ENCODE measurements at regions not wholly inside any gene's neighbourhood (a gene's known extent, or its start where the extent isn't known, plus 50 kb on each side); places are given as distances from the start of the nearest gene placed in this dataset.

DNA sequence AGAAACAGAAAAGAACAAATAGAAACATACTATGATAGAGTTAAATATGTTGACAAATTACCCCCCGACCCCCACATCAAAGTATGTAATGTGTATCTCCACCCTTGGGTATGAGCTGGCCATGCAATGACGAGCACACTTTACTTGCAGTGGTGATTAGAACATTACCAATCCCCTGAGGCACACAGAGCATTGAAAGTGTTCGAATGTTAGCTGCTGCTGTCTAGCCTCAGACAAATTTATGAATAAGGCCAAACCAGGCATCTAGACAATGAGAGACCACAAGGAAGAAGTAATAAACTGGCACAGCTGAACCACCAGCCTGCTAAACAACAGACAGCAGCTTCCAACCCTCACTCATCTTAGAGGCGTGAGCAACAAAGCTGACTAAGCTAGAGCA is 380.5 kb downstream of the DSEL start:
- H3K9me3 Mint-ChIP-seq: no peaks in the 10 kb centered on the region
- DNase-seq (ENCODE audit: low spot score): no peak
- CTCF ChIA-PET: interaction anchor here (0.6 kb wide), 1 partner anchor 589 kb away, joined by 3 read pairs; no protein-coding TSS in a partner anchor
- no peak overlapping the region for H3K27ac Mint-ChIP-seq
- no peak for ATAC-seq
- H3K4me1 Mint-ChIP-seq: no peaks in the 10 kb centered on the region
- TF ChIP-seq ETV6 (CRISPR knock-in tag; IDR thresholded peaks at IDR 0.05): no peak
- TF ChIP-seq, protein P1, sequence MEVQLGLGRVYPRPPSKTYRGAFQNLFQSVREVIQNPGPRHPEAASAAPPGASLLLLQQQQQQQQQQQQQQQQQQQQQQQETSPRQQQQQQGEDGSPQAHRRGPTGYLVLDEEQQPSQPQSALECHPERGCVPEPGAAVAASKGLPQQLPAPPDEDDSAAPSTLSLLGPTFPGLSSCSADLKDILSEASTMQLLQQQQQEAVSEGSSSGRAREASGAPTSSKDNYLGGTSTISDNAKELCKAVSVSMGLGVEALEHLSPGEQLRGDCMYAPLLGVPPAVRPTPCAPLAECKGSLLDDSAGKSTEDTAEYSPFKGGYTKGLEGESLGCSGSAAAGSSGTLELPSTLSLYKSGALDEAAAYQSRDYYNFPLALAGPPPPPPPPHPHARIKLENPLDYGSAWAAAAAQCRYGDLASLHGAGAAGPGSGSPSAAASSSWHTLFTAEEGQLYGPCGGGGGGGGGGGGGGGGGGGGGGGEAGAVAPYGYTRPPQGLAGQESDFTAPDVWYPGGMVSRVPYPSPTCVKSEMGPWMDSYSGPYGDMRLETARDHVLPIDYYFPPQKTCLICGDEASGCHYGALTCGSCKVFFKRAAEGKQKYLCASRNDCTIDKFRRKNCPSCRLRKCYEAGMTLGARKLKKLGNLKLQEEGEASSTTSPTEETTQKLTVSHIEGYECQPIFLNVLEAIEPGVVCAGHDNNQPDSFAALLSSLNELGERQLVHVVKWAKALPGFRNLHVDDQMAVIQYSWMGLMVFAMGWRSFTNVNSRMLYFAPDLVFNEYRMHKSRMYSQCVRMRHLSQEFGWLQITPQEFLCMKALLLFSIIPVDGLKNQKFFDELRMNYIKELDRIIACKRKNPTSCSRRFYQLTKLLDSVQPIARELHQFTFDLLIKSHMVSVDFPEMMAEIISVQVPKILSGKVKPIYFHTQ (CRISPR knock-in tag; IDR thresholded peaks at IDR 0.05): no peak
- TF ChIP-seq CREM (CRISPR knock-in tag; IDR thresholded peaks at IDR 0.05): no peak
- no peak for TF ChIP-seq TEAD1 (CRISPR knock-in tag; IDR thresholded peaks at IDR 0.05)
- TF ChIP-seq ESRRA (CRISPR knock-in tag; IDR thresholded peaks at IDR 0.05; ENCODE audit: borderline replicate concordance): no peak
- TF ChIP-seq ZBTB21 (CRISPR knock-in tag; IDR thresholded peaks at IDR 0.05; ENCODE audit: borderline replicate concordance): no peak
- no peak overlapping the region for H3K4me3 Mint-ChIP-seq
- no peaks in the 10 kb centered on the region for H3K36me3 Mint-ChIP-seq
- no peaks in the 10 kb centered on the region for H3K27me3 Mint-ChIP-seq (ENCODE audit: low read depth)
- POLR2A ChIA-PET: no interaction called here

DNA sequence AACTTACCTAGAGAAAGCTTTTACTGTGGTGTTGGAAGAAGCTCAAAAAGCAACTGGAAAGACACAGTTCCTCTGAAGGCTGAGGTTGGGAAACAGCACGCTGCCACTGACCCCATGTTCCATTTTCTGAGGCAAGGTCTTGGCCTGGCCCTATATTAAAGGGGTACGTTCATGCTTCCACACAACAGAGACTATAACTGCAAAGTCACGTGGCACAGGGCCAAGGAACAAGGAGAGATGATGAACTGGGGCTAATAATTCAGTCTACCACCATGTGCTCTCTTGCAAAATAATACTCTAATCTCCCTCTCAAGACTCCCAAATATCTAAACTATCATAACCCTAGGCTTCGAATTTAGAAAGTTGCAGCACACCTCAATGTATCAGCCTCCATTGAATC is 381.6 kb downstream of the DSEL start:
- DNase-seq (ENCODE audit: low spot score) (no peak), ATAC-seq (no peak)
- POLR2A ChIA-PET: no interaction called here
- Mint-ChIP-seq H3K4me1 (no peaks in the 10 kb centered on the region), H3K27me3 (ENCODE audit: low read depth) (no peaks in the 10 kb centered on the region), H3K27ac (no peak overlapping the region), H3K4me3 (no peak overlapping the region), H3K9me3 (no peaks in the 10 kb centered on the region), H3K36me3 (no peaks in the 10 kb centered on the region)
- CTCF ChIA-PET: no interaction called here
- TF ChIP-seq ZNF423 (CRISPR knock-in tag; IDR thresholded peaks at IDR 0.05) (no peak), TP53 (CRISPR knock-in tag; IDR thresholded peaks at IDR 0.05) (no peak), GTF2I (CRISPR knock-in tag; conservative IDR thresholded peaks at IDR 0.05) (no peak), ATF1 (CRISPR knock-in tag; IDR thresholded peaks at IDR 0.05) (no peak)

DNA sequence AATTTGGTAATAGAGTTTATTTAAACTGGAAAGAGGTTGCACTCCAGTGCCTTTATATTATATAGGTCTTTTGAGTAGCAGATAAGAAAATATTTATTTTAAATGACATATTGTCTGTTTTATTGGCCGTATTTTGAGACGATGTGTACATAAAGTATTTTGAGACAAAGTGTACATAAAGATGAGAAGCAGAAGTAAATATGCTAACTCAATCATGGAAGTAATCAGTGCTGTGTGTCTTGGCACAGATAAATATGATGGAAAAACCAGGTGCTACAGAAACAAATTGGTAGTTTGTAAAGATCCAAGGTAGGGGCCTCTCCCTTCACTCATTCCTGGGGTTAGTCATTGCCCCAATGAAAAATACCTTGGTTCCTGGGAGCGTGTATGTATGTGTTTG is 382.9 kb downstream of the DSEL start:
- Mint-ChIP-seq H3K4me1 (no peaks in the 10 kb centered on the region), H3K27me3 (ENCODE audit: low read depth) (no peaks in the 10 kb centered on the region), H3K27ac (no peak overlapping the region), H3K4me3 (no peak overlapping the region), H3K9me3 (peaks cover 8% of the 10 kb centered on the region), H3K36me3 (no peaks in the 10 kb centered on the region)
- POLR2A ChIA-PET: no interaction called here
- DNase-seq (ENCODE audit: low spot score) (no peak), ATAC-seq (no peak)
- CTCF ChIA-PET: no interaction called here
- TF ChIP-seq CBFB (CRISPR knock-in tag; IDR thresholded peaks at IDR 0.05; ENCODE audit: low read depth): no peak
- TF ChIP-seq, protein P2, sequence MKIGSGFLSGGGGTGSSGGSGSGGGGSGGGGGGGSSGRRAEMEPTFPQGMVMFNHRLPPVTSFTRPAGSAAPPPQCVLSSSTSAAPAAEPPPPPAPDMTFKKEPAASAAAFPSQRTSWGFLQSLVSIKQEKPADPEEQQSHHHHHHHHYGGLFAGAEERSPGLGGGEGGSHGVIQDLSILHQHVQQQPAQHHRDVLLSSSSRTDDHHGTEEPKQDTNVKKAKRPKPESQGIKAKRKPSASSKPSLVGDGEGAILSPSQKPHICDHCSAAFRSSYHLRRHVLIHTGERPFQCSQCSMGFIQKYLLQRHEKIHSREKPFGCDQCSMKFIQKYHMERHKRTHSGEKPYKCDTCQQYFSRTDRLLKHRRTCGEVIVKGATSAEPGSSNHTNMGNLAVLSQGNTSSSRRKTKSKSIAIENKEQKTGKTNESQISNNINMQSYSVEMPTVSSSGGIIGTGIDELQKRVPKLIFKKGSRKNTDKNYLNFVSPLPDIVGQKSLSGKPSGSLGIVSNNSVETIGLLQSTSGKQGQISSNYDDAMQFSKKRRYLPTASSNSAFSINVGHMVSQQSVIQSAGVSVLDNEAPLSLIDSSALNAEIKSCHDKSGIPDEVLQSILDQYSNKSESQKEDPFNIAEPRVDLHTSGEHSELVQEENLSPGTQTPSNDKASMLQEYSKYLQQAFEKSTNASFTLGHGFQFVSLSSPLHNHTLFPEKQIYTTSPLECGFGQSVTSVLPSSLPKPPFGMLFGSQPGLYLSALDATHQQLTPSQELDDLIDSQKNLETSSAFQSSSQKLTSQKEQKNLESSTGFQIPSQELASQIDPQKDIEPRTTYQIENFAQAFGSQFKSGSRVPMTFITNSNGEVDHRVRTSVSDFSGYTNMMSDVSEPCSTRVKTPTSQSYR (CRISPR knock-in tag; IDR thresholded peaks at IDR 0.05): no peak
- TF ChIP-seq ESRRA (CRISPR knock-in tag; IDR thresholded peaks at IDR 0.05; ENCODE audit: borderline replicate concordance): no peak
- no peak for TF ChIP-seq ZNF532 (CRISPR knock-in tag; IDR thresholded peaks at IDR 0.05; ENCODE audit: borderline replicate concordance)
- no peak for TF ChIP-seq RORB (CRISPR knock-in tag; IDR thresholded peaks at IDR 0.05)
- TF ChIP-seq, protein P3, sequence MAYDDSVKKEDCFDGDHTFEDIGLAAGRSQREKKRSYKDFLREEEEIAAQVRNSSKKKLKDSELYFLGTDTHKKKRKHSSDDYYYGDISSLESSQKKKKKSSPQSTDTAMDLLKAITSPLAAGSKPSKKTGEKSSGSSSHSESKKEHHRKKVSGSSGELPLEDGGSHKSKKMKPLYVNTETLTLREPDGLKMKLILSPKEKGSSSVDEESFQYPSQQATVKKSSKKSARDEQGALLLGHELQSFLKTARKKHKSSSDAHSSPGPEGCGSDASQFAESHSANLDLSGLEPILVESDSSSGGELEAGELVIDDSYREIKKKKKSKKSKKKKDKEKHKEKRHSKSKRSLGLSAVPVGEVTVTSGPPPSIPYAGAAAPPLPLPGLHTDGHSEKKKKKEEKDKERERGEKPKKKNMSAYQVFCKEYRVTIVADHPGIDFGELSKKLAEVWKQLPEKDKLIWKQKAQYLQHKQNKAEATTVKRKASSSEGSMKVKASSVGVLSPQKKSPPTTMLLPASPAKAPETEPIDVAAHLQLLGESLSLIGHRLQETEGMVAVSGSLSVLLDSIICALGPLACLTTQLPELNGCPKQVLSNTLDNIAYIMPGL (CRISPR knock-in tag; IDR thresholded peaks at IDR 0.05): no peak
- no peak for TF ChIP-seq KAT7 (CRISPR knock-in tag; IDR thresholded peaks at IDR 0.05; ENCODE audit: borderline replicate concordance)
